Psoas muscle (tissue), 7 donors: ENCODE measurements at regions not wholly inside any gene's neighbourhood (a gene's known extent, or its start where the extent isn't known, plus 50 kb on each side); places are given as distances from the start of the nearest gene placed in this dataset.

Source experiments
- ATAC-seq, 4 donors: fragments of 200-7000 bp; cut with Tn5 transposase; one replicate each; pipeline ENCODE4 v1.9.1; 2020; ENCODE audit warnings: moderate library complexity in 3 of 4, mild to moderate bottlenecking in 2 of 4
- DNase-seq, 2 donors: peaks; one replicate each; pipeline ENCODE4 v3.0.0-alpha.2; 2020
- H3K27ac ChIP-seq: fragments of 200-600 bp; one replicate; pipeline ENCODE4 v1.8.0; 2022
- H3K27me3 ChIP-seq, 3 donors: fragments of 200-600 bp in 1 of 3; one replicate each; pipeline versions ENCODE4 v1.6.1 to v1.8.0; 2013 to 2022; ENCODE audit warnings: low read length in 2 of 3, mild to moderate bottlenecking in 2 of 3, moderate library complexity in 1 of 3; ENCODE audit not compliant: insufficient read depth in 3 of 3
- H3K36me3 ChIP-seq, 2 donors: fragments of 200-600 bp in 1 of 2; one replicate each; pipeline versions ENCODE4 v1.6.1 to v1.8.0; 2013 to 2022; ENCODE audit warnings: low read depth in 1 of 2, mild to moderate bottlenecking in 1 of 2, moderate library complexity in 1 of 2; ENCODE audit not compliant: insufficient read depth in 1 of 2
- H3K4me1 ChIP-seq: fragments of 200-600 bp; one replicate; pipeline ENCODE4 v1.8.0; 2022
- H3K4me3 ChIP-seq: fragments of 200-600 bp; one replicate; pipeline ENCODE4 v1.8.0; 2022; ENCODE audit warnings: mild to moderate bottlenecking
- H3K9me3 ChIP-seq: fragments of 200-600 bp; one replicate; pipeline ENCODE4 v1.8.0; 2022
- CTCF ChIP-seq: fragments of 200-600 bp; IDR thresholded peaks from one replicate; pipeline ENCODE4 v1.8.0; 2022; ENCODE audit warnings: antibody characterized with exemption
- WGBS, 3 donors: extraction: QIAGEN DNeasy Blood & Tissue Kit; methylation state at CpG; one replicate each; pipeline versions ENCODE4 v1.1.6 to v1.1.7; 2013; 5-methylcytosine and 5-hydroxymethylcytosine counted together
- intact Hi-C, 2 donors: fragments of 100-400 bp; cut with DNase I; formaldehyde crosslinking; loops; one replicate each; pipeline versions ENCODE4 v1.11.0 to v1.14.2; 2022
- donor health status: healthy with polysubstance abuse.
- donor health status: DM: no; HTN: no; CAD: no; lungs with moderate emphysema.
- donor health status: Bipolar disorder and iron deficiency.
- donor health status: healthy.
- donor health status: DM: yes; HTN: yes; CAD: no.
- donor health status: DM: no; HTN: no; CAD: no.
- donor health status: DM: yes; HTN: yes; CAD: no.

DNA sequence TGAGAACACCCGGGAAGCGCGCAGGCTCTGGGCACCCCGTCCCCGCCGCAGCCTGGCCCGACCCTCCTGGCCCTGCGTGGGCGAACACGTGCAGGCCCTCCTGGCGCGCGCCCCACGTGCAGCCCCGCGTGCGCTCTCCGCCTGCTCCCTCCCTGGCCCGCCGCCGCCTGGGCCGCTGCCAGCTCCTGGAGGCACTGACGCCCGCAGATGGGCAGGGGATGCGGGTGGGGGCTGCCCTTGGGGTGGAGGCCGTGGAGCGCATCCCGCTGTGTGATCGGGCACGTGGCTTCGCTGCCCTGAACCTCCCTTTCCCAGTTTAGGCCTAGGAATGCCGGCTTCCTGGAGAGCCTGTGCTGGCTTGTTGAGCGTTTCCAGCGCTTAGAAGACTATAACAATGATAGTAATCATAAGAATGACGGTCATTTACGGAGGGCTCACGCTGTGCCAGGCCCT lies 104.6 kb upstream of the SLC6A6 start:
- Histone ChIP-seq H3K4me1 (peaks cover 29% of the 10 kb centered on the region), H3K36me3 (no peaks in the 10 kb centered on the region), H3K4me3 (peak overlapping the region; percentile 22), H3K27ac (no peak overlapping the region), H3K27me3 (no peaks in the 10 kb centered on the region), H3K9me3 (no peaks in the 10 kb centered on the region)
- WGBS, 3 donors: 20 to 41% (median 20%) methylated on average over 26 to 37 of the region's 37 CpGs
- TF ChIP-seq CTCF: no peak
- ATAC-seq (peak; percentile 15 to 28 (median 22)), DNase-seq (peak; percentile 65 to 69)
- intact Hi-C loops: no loop called here

GRCh38 chr3:14298442-14298841 lies 104.0 kb upstream of the SLC6A6 start:
- Histone ChIP-seq H3K4me1 (peaks cover 35% of the 10 kb centered on the region), H3K27ac (no peak overlapping the region), H3K36me3 (no peaks in the 10 kb centered on the region), H3K4me3 (no peak overlapping the region), H3K27me3 (no peaks in the 10 kb centered on the region), H3K9me3 (no peaks in the 10 kb centered on the region)
- ATAC-seq: no peak
- TF ChIP-seq CTCF: no peak
- 90 to 95% (median 93%) methylated on average over 5 of the region's 5 CpGs for WGBS, 3 donors
- DNase-seq: no peak
- intact Hi-C loops: no loop called here

DNA sequence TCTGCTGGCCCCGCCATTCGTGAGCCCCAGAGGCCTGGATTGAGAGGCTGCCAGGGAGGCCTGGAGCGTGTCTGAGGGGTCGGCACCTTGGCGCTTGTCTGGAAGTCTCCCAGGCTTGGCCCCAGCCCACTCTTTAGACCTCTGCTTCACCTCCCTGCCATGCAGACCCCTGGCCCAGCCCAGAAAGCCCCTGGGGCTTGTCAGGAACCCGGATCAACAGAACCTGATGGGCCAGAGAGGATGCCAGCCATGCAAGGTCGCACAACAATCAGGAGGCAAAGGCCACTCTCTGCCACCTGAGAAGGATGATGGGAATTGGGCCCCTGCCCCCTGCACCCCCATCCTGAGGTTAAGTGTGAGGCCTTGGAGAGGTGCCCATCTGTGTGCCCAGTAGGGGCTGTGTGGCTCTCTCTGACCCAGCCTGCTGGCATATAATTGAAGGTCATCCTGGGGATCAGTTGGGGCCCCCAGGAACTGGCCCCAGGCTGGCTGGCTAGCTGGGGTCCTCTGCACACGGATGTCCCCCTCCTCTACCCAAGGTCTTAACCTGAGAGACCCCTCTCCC lies 103.3 kb upstream of the SLC6A6 start:
- Histone ChIP-seq H3K4me3 (no peak overlapping the region), H3K36me3 (no peaks in the 10 kb centered on the region), H3K4me1 (peaks cover 41% of the 10 kb centered on the region), H3K9me3 (no peaks in the 10 kb centered on the region), H3K27ac (no peak overlapping the region), H3K27me3 (no peaks in the 10 kb centered on the region)
- ATAC-seq (no peak), DNase-seq (no peak)
- no peak for TF ChIP-seq CTCF
- 91 to 96% (median 95%) methylated on average over 7 to 8 of the region's 8 CpGs for WGBS, 3 donors
- intact Hi-C loops: no loop called here

DNA sequence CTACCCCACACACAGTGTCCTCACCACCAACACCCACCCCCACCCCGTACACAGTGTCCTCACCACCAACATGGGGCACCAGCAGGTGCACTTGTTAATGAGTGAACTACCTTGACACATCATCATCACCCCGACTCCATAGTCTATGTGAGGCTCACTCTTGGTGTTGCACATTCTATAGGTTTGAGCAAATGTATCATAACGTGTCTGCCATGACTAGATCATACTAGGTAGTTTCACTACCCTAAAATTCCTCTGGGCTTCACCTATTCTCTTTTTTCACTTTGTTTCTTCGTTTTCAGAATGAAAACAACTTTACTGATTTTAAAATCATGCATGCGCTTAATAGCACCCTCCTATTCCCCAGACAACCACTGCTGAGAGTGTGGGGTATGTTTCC lies 102.6 kb upstream of the SLC6A6 start:
- DNase-seq: no peak
- no peak for ATAC-seq
- TF ChIP-seq CTCF: no peak
- Histone ChIP-seq H3K4me1 (peaks cover 47% of the 10 kb centered on the region), H3K27ac (no peak overlapping the region), H3K4me3 (no peak overlapping the region), H3K27me3 (no peaks in the 10 kb centered on the region), H3K36me3 (no peaks in the 10 kb centered on the region), H3K9me3 (no peaks in the 10 kb centered on the region)
- WGBS, 3 donors: 90 to 92% (median 91%) methylated on average over 5 of the region's 5 CpGs
- intact Hi-C loops: no loop called here
